ENCODE measurements at regions not wholly inside any gene's neighbourhood (a gene's known extent, or its start where the extent isn't known, plus 50 kb on each side); places are given as distances from the start of the nearest gene placed in this dataset.
"Not testable (repeated sequence)": the region's sequence is repeated elsewhere in the genome, so short reads cannot be mapped to it uniquely, and the experiment has no call there.

- no peak for DNase-seq
Measured at GRCh38 chr7:89401099-89401498, 605.6 kb upstream of the TEX47 start.

GRCh38 chr7:89401690-89402089 is 606.2 kb upstream of the TEX47 start:
- no peak for DNase-seq

GRCh38 chr7:89451911-89452310 is 656.4 kb upstream of the TEX47 start:
- no peak for DNase-seq

GRCh38 chr7:89456556-89456955 is 661.0 kb upstream of the TEX47 start:
- no peak for DNase-seq

GRCh38 chr7:89458114-89458513 is 662.6 kb upstream of the TEX47 start:
- DNase-seq = no peak

- DNase-seq = no peak
Measured at GRCh38 chr7:89474456-89474855, 678.9 kb upstream of the TEX47 start.

GRCh38 chr7:89477991-89478390 is 676.3 kb upstream of the STEAP1 start:
- no peak for DNase-seq

- no peak for DNase-seq
Measured at GRCh38 chr7:89495704-89496103, 658.6 kb upstream of the STEAP1 start.

- DNase-seq = no peak
Measured at GRCh38 chr7:89500084-89500483, 654.2 kb upstream of the STEAP1 start.

- no peak for DNase-seq
Measured at GRCh38 chr7:89503281-89503680, 651.0 kb upstream of the STEAP1 start.

- no peak for DNase-seq
Measured at GRCh38 chr7:89507034-89507433, 647.2 kb upstream of the STEAP1 start.

GRCh38 chr7:89511900-89512299 is 642.4 kb upstream of the STEAP1 start:
- DNase-seq = no peak

- DNase-seq = no peak
Measured at GRCh38 chr7:89514970-89515369, 639.3 kb upstream of the STEAP1 start.

- no peak for DNase-seq
Measured at GRCh38 chr7:89517815-89518214, 636.5 kb upstream of the STEAP1 start.

- DNase-seq = no peak
Measured at GRCh38 chr7:89549768-89550167, 604.5 kb upstream of the STEAP1 start.

GRCh38 chr7:89554209-89554608 is 600.1 kb upstream of the STEAP1 start:
- DNase-seq = no peak

- no peak for DNase-seq
Measured at GRCh38 chr7:89559596-89559995, 594.7 kb upstream of the STEAP1 start.

GRCh38 chr7:89563597-89563996 is 590.7 kb upstream of the STEAP1 start:
- no peak for DNase-seq

GRCh38 chr7:89584896-89585295 is 569.4 kb upstream of the STEAP1 start:
- DNase-seq = no peak

- DNase-seq = no peak
Measured at GRCh38 chr7:89593125-89593524, 561.1 kb upstream of the STEAP1 start.

- DNase-seq = no peak
Measured at GRCh38 chr7:89602984-89603383, 551.3 kb upstream of the STEAP1 start.

- no peak for DNase-seq
Measured at GRCh38 chr7:89605362-89605761, 548.9 kb upstream of the STEAP1 start.

GRCh38 chr7:89606511-89606910 is 547.8 kb upstream of the STEAP1 start:
- DNase-seq = no peak

GRCh38 chr7:89607792-89608191 is 546.5 kb upstream of the STEAP1 start:
- no peak for DNase-seq

GRCh38 chr7:89616829-89617228 is 537.4 kb upstream of the STEAP1 start:
- not testable (repeated sequence) for DNase-seq

GRCh38 chr7:89618274-89618673 is 536.0 kb upstream of the STEAP1 start:
- DNase-seq = no peak
